GM18870 (cell line): ENCODE measurements at regions not wholly inside any gene's neighbourhood (a gene's known extent, or its start where the extent isn't known, plus 50 kb on each side); places are given as distances from the start of the nearest gene placed in this dataset.

ENCODE experiments used
- ATAC-seq: cut with Tn5 transposase; IDR thresholded peaks from one replicate; pipeline ENCODE4 v1.9.1; 2021; ENCODE audit warnings: moderate library complexity; ENCODE audit not compliant: unreplicated experiment

DNA sequence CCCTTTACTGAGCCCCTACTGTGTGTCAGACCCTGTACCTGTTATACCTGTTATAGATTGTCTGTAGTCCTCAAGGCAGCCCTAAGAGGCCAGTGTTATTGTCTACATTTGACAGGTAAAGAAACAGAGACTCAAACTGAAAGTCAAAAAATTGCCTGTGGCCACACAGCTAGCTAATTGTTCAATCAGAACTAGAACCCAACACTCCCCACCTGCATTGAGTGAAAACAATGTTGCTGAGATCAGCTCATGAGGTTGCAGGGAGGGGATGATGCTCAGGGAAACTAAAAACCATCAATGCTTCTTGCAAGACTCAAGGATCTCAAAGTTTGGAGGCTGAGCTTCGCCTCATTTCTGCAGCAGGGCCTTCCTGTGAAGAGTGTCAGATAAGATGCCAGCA is 109.5 kb upstream of the LMO4 start:
- ATAC-seq: no peak

- no peak for ATAC-seq
Observed at GRCh38 chr1:87219626-87220025, 109.1 kb upstream of the LMO4 start.

DNA sequence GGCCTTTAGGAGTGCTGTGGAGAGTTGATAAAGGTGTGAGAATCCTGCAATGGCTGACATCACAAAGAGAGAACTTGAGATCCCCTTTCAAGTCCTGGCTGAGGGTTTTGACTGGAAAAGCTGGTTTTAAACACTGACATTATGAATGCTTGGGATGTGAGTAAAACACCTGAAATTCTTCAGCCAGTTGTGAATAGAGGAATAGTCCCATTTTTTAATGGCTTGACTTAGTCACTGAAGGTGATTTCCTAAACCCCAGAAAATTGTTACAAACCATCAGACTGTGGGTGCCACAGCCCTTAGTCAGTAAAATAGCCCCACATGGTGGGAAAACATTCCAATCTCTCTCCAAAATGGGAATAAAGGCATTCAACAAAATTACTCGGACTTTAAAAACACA is 107.7 kb upstream of the LMO4 start:
- no peak for ATAC-seq

- no peak for ATAC-seq
Observed at GRCh38 chr1:87224201-87224600, 104.5 kb upstream of the LMO4 start.

DNA sequence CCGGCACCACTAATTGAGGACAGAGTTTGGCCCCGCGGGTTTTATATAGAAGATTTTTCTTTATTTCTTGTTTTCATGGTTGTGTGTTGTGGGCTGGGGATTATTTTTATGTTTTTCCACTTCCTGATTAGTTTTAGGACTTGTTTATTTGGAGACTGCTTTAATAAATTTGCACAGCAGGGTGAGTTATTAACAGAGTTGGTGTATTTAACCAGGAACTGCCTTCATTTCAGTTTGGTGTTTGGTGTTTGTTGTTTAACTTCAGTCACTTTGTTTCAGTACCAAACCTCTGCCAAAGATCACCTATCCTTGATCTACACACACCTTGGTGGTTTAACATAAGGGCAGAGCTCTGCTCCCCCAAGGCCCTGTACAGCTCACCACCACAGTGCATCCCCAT is 103.5 kb upstream of the LMO4 start:
- no peak for ATAC-seq

GRCh38 chr1:87226341-87226760 is 102.3 kb upstream of the LMO4 start:
- peak; percentile 54 for ATAC-seq

GRCh38 chr1:87227651-87228050 is 101.0 kb upstream of the LMO4 start:
- ATAC-seq: no peak

- ATAC-seq: no peak
Observed at GRCh38 chr1:87230501-87230900, 98.2 kb upstream of the LMO4 start.

DNA sequence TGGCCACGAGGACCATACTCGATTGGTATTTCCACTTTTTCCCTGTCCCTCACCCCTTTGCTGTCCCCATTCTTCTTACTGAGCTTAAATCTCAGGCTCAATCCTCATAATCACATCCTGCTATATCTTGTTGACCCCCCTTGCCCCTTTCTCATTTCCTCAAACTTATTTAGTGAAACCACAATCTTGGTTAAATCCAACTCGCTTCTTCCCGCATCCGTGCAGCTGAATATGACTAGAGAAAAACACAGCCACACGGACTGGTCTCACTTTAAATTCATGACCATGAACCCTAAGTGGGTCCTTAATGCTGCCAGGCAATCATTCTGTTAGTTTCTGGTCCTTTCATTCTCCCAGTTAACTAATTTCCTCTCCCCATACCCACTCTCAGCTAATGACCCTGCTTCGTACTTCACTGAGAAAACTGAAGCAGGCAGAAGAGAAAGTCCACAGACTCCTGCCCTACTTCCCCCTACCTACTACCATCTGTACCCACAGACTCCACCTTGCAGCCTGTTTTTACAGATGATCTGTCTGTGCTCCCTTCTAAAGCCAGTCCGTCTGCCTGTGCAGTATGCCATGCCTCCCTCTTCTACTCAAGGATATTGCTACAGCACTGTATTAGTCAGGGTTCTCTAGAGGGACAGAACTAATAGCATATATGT is 96.8 kb upstream of the LMO4 start:
- no peak for ATAC-seq

GRCh38 chr1:87236585-87236984 is 92.1 kb upstream of the LMO4 start:
- no peak for ATAC-seq

DNA sequence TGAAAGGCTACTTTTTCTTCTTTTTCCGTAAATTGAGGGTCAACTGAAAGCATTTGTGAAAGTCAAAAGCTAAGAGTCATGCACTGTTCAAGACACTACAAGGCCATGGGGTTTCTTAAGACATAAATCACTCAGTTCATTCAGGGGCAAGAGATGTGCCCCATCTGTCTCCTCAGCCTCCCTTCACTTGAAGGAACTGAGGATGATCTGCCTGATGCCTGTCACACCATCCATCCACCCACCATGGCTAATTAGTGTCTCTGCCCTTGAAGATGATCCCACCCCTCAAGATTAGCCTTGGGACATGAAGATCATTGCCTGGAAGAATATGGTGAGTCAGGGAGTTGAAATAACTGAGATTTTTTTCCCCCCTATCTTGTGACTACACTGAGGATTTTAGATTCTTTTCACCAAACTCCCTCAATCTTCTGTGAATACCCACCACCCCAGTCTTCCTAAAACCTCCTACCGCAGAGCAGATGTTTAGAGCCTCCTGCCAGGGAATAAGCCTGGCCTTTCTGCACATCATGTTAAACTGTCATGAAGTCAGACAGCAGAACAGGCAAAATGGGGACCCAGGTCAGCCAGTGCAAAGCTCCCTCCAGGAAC is 88.6 kb upstream of the LMO4 start:
- no peak for ATAC-seq

- ATAC-seq: no peak
Observed at GRCh38 chr1:87240661-87241285, 87.9 kb upstream of the LMO4 start.

DNA sequence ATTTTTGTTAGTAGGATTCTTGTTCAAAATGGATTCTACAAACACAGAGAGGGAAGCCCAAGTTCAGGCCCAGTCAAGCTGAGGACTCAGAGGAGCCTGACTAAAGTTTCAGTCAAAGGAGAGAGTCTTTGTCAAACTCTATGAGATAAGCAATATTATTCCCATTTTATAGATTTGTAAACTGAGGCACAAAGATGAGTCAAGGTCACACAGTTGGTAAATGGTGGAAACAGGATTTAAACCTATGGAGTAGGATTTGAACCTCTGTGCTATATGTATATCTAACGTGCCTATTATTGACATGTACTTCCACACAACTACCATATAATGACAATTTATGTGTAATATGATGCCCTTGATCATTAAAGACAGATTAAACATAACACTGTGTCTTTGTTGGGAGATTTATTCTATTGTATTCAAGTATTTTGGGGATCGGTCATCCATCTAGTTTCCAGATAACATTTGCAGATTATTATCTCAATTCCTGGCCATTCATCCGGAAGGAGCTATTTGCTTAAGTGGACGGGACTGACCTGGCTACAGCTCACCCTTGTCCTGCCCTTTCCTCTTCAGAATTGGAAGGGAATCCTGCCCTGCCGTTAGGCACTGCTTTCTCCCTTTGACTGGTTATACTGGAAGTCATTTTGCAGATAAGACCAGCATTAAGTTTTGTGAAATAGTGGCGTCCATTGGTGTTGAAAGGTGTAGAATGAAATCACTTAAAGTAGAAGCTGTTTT is 86.1 kb upstream of the LMO4 start:
- no peak for ATAC-seq

- no peak for ATAC-seq
Observed at GRCh38 chr1:87243573-87243972, 85.1 kb upstream of the LMO4 start.

- ATAC-seq: no peak
Observed at GRCh38 chr1:87246436-87246835, 82.2 kb upstream of the LMO4 start.

- ATAC-seq: no peak
Observed at GRCh38 chr1:87249803-87250202, 78.9 kb upstream of the LMO4 start.

- ATAC-seq: no peak
Observed at GRCh38 chr1:87250336-87250735, 78.3 kb upstream of the LMO4 start.

GRCh38 chr1:87252406-87252805 is 76.3 kb upstream of the LMO4 start:
- ATAC-seq: no peak

DNA sequence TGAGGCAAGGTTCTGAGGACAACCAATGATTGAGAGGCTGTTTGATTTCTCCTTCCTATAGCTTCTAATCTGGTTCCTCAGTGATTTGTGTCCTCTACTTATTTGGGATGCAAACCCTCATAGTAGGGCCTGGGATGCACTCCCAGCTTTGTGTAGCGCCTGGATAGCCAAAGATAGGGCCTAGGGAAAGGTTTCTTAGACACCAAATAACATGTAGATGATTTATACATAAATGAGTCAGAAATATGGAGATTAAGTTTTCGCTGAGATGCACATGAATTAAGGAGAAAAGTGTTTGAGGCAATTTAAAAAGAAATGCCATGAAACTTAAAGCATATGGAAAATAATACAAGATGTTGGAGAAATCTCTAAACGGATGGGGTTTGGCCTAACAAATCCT is 66.0 kb upstream of the LMO4 start:
- ATAC-seq: no peak

GRCh38 chr1:87263281-87263680 is 65.4 kb upstream of the LMO4 start:
- no peak for ATAC-seq

DNA sequence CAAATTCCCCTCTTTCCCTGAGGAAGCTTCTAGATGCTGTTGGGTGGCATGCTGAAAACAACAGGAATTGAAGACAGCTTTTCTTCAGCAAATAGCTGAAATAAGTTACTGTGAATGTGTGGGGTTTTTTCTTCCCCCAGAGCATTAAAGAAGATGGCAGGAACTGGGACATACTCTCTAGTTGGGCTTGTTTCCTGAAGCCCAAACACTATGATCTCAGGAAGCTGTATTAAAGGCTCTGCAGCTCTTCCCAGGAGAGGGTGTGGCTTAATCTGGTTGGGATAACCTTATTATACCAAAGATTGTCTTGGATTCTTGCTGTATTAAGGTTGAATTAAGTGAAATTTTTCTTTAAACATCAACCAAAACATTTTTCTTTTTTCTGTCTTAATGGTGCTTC is 64.9 kb upstream of the LMO4 start:
- no peak for ATAC-seq

DNA sequence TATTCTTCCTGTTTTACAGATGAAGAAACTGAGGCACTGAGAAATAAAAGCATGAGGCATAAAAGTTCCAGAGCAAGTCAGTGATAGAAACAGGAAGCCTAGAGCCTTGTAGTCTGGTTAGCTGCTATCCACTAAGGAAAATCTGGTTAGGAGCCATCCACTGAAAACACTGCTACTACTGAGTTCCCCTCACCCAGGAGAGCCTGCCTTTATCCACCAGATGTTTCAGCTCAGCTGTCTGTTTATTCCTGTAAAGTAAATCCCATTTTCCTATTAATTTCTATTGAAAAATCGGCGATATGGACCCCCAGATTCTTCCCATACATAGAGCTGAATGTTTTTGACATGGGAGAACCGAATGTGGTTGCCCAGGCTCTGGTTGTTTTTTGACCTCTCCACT is 63.7 kb upstream of the LMO4 start:
- no peak for ATAC-seq
